Right kidney (tissue), 1 donor: ENCODE measurements at regions not wholly inside any gene's neighbourhood (a gene's known extent, or its start where the extent isn't known, plus 50 kb on each side); places are given as distances from the start of the nearest gene placed in this dataset.

Experiments used
- DNase-seq: peaks from one replicate; pipeline ENCODE4 v3.0.0-alpha.2; 2016

GRCh38 chr13:76795701-76796695 lies 90.2 kb downstream of the KCTD12 start:
- DNase-seq = no peak

GRCh38 chr13:76792731-76793347 lies 93.4 kb downstream of the KCTD12 start:
- no peak for DNase-seq

DNA sequence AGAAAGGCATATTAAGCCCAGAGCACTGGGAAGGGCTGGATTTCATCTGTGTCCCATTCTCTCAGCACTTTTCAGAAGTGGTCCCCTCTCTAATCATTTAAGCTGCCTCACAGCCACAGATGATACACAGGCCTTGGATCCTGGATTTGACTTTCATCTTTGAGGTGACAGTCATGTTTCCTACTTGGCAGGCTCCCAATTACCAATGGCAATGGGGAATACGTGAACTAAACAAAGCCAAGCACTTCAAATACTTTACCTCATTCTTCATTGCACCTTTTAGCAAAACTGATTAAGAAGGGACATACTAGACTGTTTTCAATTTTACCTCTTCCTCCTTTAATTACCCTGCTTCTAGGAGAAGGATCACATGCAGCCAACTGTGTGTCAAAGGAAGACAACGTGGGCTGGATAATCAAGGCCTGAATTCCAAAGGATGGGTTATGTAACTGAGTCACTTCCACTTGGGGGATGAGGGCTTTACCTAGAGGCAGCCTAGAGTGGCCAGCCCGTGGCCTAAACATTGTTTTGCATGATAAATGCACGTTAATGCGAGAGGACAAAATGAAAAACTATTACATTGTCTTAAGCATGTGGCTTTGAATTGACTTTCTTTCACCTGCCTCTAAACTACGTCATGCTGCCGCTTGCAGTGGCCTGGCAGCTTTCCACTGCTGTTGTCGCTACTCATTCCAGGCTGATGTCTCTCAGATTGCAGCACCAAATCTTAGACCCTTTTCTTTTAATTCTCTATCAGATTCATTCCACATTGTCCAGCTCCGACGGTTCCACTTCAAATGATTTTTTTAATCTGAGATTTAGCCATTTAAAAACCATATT lies 95.0 kb downstream of the KCTD12 start:
- DNase-seq = no peak

GRCh38 chr13:76790526-76790925 lies 95.7 kb downstream of the KCTD12 start:
- no peak for DNase-seq

DNA sequence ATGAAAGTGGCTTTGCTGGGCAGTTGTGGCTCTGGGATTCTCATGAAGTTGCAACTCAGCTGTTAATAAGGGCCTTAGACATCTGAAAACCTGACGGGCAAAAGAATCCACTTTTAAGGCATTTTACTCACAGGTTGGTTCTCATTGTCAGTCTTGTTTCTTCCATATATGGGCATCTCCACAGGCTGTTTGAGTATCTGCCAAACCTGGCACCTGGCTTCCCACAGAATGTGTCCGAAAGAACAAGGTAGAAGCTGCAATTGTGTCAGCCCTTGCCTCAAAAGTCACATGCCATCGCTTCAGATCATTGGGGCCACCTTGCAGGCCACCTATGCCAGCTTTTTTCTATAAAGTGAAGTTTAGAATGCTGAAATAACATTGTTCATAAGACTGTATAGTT lies 102.4 kb downstream of the KCTD12 start:
- no peak for DNase-seq

- DNase-seq = no peak
Observed at GRCh38 chr13:76778853-76779252, 107.4 kb downstream of the KCTD12 start.

DNA sequence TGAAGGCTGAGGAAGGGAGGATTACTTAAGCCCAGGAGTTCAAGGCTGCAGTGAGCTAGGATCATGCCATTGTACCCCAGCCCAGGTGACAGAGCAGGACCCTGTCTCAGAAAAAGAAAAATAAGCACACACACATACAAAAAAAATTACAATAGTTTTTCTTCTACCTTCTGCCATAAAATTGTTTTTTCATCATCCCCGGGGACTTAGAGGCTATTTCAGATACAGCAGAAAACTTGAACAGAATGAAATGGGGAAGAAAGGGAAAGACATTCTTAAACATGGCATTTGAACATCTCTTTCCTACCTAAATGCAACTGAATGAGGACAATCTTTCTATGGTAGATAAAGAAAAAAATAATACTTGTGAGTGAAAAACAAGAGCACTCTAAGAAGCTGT lies 109.1 kb downstream of the KCTD12 start:
- no peak for DNase-seq

GRCh38 chr13:76775088-76775740 lies 111.0 kb downstream of the KCTD12 start:
- DNase-seq = no peak

GRCh38 chr13:76773448-76774094 lies 112.6 kb downstream of the KCTD12 start:
- DNase-seq = no peak

DNA sequence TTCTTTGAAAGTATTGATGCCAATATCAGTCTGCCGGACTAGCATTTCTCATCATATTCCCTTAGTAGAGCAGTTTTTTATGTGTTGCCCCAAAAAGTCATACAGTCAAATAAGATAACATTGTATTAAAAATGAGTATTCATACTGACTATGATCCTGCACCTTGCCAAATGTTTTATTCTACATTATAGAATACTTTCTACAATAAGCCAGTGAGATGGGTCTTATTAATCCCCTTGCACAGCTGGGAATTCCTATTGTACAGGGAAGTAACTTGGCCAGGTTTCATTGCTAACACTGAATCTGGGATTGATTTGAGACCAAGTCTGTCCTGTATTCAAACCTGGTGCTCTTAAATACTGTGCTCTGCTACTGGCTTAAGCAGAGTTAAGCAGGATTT lies 114.0 kb downstream of the KCTD12 start:
- no peak for DNase-seq

DNA sequence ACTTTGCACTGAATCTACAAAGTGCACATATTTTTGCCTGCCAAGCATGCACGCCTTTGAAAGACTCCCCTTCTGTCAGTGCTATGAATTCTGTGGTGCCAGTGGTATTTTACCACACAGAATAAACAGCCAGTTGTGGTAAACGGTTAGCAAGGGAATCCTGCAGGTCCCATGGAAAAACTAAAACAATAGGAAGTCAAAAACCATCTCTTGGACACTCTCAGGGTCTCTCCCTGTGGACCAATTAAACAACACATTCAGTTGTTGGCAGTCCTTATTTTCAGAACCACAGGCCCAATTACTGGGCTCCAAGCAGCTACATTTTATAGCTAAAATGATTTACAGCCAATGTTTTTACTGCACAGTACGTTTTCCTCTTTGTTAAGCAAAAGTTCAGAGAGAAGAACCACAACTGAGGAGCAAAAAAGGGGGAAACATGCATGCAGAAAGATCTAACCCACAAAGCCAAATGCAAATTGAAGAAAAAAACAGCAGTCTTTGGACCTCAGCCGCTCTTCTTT lies 116.9 kb downstream of the KCTD12 start:
- DNase-seq = no peak

DNA sequence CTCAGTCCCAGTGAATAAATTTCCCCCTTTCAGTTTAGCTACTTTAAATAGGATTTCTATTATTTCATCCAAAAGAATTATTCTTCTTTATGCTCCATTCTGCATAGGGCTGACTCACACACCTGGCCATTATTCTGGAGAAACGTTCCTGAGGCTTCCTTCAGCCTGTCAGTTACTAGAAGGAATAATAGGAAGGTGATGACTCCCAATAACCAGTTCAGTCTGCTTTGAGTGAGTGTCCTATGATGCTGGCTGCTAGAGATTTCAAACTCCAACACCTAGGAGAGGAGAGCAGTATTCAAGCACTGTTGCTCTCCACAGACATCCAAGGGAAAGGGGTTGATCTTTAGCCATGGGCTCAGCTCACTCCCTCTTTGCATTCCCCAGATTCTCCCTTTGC lies 117.8 kb downstream of the KCTD12 start:
- DNase-seq = no peak

- DNase-seq = no peak
Observed at GRCh38 chr13:76764916-76765315, 121.3 kb downstream of the KCTD12 start.

DNA sequence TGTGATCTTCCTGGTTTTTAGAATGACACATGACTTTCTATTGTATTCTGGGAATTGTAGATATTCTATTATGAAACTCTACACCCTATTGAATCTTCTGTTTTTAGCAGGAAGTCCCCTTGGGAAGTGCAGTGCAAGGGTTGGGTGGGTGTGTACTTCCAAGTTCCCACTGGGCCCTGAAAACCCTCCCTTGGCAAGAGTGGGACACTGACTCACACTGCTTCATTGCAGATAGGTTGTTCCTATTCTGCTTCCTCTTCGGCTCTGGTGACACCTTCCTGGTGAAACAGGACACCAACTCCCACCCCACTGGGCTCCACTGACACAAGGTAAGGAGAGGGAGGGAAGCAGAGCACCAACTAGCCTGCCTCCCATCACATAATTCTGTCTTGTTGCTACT lies 121.8 kb downstream of the KCTD12 start:
- no peak for DNase-seq

GRCh38 chr13:76762721-76763120 lies 123.5 kb downstream of the KCTD12 start:
- DNase-seq = no peak

GRCh38 chr13:76759877-76760276 lies 126.3 kb downstream of the KCTD12 start:
- no peak for DNase-seq

- DNase-seq = no peak
Observed at GRCh38 chr13:76758738-76759137, 127.5 kb downstream of the KCTD12 start.

DNA sequence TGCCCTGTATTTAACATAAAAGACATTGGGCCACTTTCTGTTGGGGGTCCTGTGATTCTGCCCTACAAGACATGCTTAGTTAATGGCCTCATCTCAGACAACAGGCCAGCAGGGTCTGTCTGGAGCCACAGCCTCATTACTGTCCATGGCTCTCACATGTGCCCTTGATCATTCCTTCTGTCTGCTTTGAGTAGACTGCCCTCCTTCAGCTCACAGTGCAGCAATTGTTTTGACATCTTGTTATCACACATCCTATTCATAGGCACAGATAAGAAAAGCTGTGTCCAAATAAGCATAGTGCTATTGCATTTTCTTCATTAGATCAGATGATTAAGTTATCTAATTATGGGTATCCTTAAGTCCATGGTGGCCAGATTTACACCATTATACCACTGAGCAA lies 127.9 kb downstream of the KCTD12 start:
- no peak for DNase-seq

- DNase-seq = no peak
Observed at GRCh38 chr13:76756451-76756850, 129.8 kb downstream of the KCTD12 start.

GRCh38 chr13:76754414-76754813 lies 131.8 kb downstream of the KCTD12 start:
- DNase-seq = no peak

DNA sequence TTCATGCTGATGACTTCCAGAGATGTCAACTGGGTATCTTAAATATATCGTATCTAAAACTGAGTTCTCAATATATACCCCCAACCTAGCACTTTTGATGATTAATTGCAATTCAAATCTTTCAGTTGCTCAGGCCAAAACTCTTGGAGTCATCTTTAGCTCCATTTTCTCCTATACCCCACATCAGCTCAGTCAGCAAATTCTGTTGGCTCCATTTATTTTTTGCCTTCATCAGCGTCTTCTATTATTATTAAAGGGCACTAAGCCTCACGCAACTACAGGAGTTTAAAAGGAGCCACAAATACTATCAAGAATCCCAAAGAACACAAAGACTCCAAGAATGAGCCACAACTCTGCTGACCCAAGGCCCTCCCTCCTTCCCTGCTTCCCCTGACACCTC lies 134.9 kb downstream of the KCTD12 start:
- no peak for DNase-seq

GRCh38 chr13:76750126-76750525 lies 136.1 kb downstream of the KCTD12 start:
- no peak for DNase-seq
